Testis (tissue), 2 donors: ENCODE measurements at regions not wholly inside any gene's neighbourhood (a gene's known extent, or its start where the extent isn't known, plus 50 kb on each side); places are given as distances from the start of the nearest gene placed in this dataset.

Source experiments
- POLR2A ChIP-seq: fragments of 450-650 bp; IDR thresholded peaks from one replicate; pipeline ENCODE4 v1.6.1; 2017; ENCODE audit warnings: antibody characterized with exemption, mild to moderate bottlenecking, moderate library complexity
- TF ChIP-seq, protein P1 (sequence below), 3 experiments: fragments of 450-650 bp in 2 of 3; fragments of 200-600 bp in 1 of 3; sonication (generic) in 1 of 3; IDR thresholded peaks; one replicate each; pipeline ENCODE4 v1.5.1; 2016 to 2019; ENCODE audit warnings: antibody characterized with exemption in 3 of 3, mild to moderate bottlenecking in 2 of 3, moderate library complexity in 1 of 3

DNA sequence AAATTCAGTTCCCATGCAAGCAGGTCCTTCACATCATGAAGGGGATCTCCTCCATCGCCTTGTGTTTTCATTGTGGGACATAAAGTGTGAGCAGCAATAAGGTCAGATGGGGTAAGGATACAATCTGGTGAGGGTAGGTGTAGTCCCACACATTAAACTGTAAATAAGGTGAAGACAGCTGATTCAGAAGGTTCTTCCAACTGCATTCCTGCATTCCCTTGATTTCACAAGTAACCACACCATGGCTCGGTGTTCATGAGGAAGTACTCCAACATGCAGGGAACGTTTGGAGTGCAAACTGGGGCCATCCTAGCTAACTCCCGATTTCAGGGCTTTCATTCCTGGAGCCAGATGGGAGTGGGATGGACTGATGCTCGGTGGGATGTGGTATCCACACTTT lies 680.7 kb upstream of the TSPY4 start:
- TF ChIP-seq, protein P1, sequence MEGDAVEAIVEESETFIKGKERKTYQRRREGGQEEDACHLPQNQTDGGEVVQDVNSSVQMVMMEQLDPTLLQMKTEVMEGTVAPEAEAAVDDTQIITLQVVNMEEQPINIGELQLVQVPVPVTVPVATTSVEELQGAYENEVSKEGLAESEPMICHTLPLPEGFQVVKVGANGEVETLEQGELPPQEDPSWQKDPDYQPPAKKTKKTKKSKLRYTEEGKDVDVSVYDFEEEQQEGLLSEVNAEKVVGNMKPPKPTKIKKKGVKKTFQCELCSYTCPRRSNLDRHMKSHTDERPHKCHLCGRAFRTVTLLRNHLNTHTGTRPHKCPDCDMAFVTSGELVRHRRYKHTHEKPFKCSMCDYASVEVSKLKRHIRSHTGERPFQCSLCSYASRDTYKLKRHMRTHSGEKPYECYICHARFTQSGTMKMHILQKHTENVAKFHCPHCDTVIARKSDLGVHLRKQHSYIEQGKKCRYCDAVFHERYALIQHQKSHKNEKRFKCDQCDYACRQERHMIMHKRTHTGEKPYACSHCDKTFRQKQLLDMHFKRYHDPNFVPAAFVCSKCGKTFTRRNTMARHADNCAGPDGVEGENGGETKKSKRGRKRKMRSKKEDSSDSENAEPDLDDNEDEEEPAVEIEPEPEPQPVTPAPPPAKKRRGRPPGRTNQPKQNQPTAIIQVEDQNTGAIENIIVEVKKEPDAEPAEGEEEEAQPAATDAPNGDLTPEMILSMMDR (IDR thresholded peaks at IDR 0.05) = no peak
- no peak for TF ChIP-seq POLR2A
